SK-N-SH treated with all-trans-retinoic acid at 6 μM for 48 hours (cell line): ENCODE measurements at regions not wholly inside any gene's neighbourhood (a gene's known extent, or its start where the extent isn't known, plus 50 kb on each side); places are given as distances from the start of the nearest gene placed in this dataset.

ENCODE experiments used
- BACH2 ChIP-seq: fragments of 250-450 bp; sonication (Bioruptor Pico); IDR thresholded peaks from 2 replicates; pipeline ENCODE4 v1.9.0; 2021; ENCODE audit warnings: mild to moderate bottlenecking, borderline replicate concordance
- ESRRG ChIP-seq: fragments of 250-450 bp; sonication (Bioruptor Pico); IDR thresholded peaks from 2 replicates; pipeline ENCODE4 v1.6.1; 2021; ENCODE audit warnings: mild to moderate bottlenecking
- ISL1 ChIP-seq: fragments of 250-450 bp; sonication (Bioruptor Pico); IDR thresholded peaks from 2 replicates; pipeline ENCODE4 v2.1.2; 2022; ENCODE audit warnings: mild to moderate bottlenecking, moderate library complexity
- PPARA ChIP-seq: fragments of 250-450 bp; sonication (Bioruptor Pico); IDR thresholded peaks from 2 replicates; pipeline ENCODE4 v1.5.0; 2020; ENCODE audit warnings: mild to moderate bottlenecking, borderline replicate concordance
- RARB ChIP-seq: fragments of 250-450 bp; sonication (Bioruptor Pico); IDR thresholded peaks from 2 replicates; pipeline ENCODE4 v1.8.0; 2021; ENCODE audit warnings: mild to moderate bottlenecking, moderate library complexity
- TSHZ2 ChIP-seq: fragments of 250-450 bp; sonication (Bioruptor Pico); IDR thresholded peaks from 2 replicates; pipeline ENCODE4 v1.5.0; 2020; ENCODE audit warnings: mild to moderate bottlenecking, moderate library complexity
- ZNF565 ChIP-seq: fragments of 450-650 bp; formaldehyde crosslinking; conservative IDR thresholded peaks from 2 replicates; pipeline ENCODE4 v1.5.0; 2020; ENCODE audit warnings: low read depth, mild to moderate bottlenecking, moderate library complexity
- TF ChIP-seq, protein P1 (sequence below): fragments of 250-450 bp; sonication (Bioruptor Pico); IDR thresholded peaks from 2 replicates; pipeline ENCODE4 v1.5.1; 2021; ENCODE audit warnings: mild to moderate bottlenecking, moderate library complexity

GRCh38 chr10:22821501-22821900 lies 106.4 kb upstream of the ARMC3 start:
- TF ChIP-seq RARB (no peak), TSHZ2 (CRISPR knock-in tag) (no peak), PPARA (CRISPR knock-in tag) (no peak), BACH2 (CRISPR knock-in tag) (no peak), ISL1 (no peak), ESRRG (CRISPR knock-in tag) (no peak), ZNF565 (CRISPR knock-in tag) (no peak)
- TF ChIP-seq, protein P1, sequence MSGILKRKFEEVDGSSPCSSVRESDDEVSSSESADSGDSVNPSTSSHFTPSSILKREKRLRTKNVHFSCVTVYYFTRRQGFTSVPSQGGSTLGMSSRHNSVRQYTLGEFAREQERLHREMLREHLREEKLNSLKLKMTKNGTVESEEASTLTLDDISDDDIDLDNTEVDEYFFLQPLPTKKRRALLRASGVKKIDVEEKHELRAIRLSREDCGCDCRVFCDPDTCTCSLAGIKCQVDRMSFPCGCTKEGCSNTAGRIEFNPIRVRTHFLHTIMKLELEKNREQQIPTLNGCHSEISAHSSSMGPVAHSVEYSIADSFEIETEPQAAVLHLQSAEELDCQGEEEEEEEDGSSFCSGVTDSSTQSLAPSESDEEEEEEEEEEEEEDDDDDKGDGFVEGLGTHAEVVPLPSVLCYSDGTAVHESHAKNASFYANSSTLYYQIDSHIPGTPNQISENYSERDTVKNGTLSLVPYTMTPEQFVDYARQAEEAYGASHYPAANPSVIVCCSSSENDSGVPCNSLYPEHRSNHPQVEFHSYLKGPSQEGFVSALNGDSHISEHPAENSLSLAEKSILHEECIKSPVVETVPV (CRISPR knock-in tag), result no peak
